Liver (tissue), 8 donors: ENCODE measurements at regions not wholly inside any gene's neighbourhood (a gene's known extent, or its start where the extent isn't known, plus 50 kb on each side); places are given as distances from the start of the nearest gene placed in this dataset.

Experiments
- DNase-seq: peaks from one replicate; pipeline ENCODE4 v3.0.0-alpha.2; 2017; ENCODE audit warnings: low spot score
- H3K27ac ChIP-seq, 2 donors: one replicate each; pipeline ENCODE4 v1.7.0; 2013; ENCODE audit warnings: inconsistent platforms in 2 of 2, low read length in 2 of 2, control low read depth in 1 of 2, low read depth in 1 of 2, mild to moderate bottlenecking in 1 of 2
- H3K27me3 ChIP-seq, 4 donors: one replicate each; pipeline versions ENCODE4 v1.6.1 to v1.7.0; 2013; ENCODE audit warnings: low read length in 3 of 4, inconsistent platforms in 1 of 4, mild to moderate bottlenecking in 1 of 4, moderate library complexity in 1 of 4; ENCODE audit not compliant: control insufficient read depth in 4 of 4, insufficient read depth in 4 of 4
- H3K36me3 ChIP-seq, 4 donors: one replicate each; pipeline versions ENCODE4 v1.6.1 to v1.7.0; 2013; ENCODE audit warnings: low read length in 3 of 4, mild to moderate bottlenecking in 3 of 4, low read depth in 1 of 4, moderate library complexity in 1 of 4; ENCODE audit not compliant: control insufficient read depth in 4 of 4, insufficient read depth in 3 of 4
- H3K4me1 ChIP-seq, 4 donors: one replicate each; pipeline versions ENCODE4 v1.6.1 to v1.7.0; 2013; ENCODE audit warnings: low read length in 3 of 4, mild to moderate bottlenecking in 3 of 4, moderate library complexity in 1 of 4; ENCODE audit not compliant: control insufficient read depth in 4 of 4, insufficient read depth in 4 of 4
- H3K4me3 ChIP-seq, 3 donors: one replicate each; pipeline versions ENCODE4 v1.6.1 to v1.7.0; 2013; ENCODE audit warnings: low read length in 3 of 3, control low read depth in 1 of 3, low read depth in 1 of 3, mild to moderate bottlenecking in 1 of 3
- H3K9ac ChIP-seq, 2 donors: one replicate each; pipeline ENCODE4 v1.7.0; 2013; ENCODE audit warnings: low read length in 2 of 2, mild to moderate bottlenecking in 2 of 2, moderate library complexity in 2 of 2, control low read depth in 1 of 2, low read depth in 1 of 2
- H3K9me3 ChIP-seq, 4 donors: one replicate each; pipeline versions ENCODE4 v1.6.1 to v1.7.0; 2013; ENCODE audit warnings: low read length in 3 of 4; ENCODE audit not compliant: control insufficient read depth in 4 of 4
- EGR1 ChIP-seq, 2 donors: IDR thresholded peaks; 2 replicates each; pipeline ENCODE4 v1.6.1; 2016 to 2018; ENCODE audit warnings: antibody characterized with exemption in 2 of 2, low read depth in 2 of 2
- FOXA1 ChIP-seq: IDR thresholded peaks from 2 replicates; pipeline ENCODE4 v1.6.1; 2016; ENCODE audit warnings: antibody characterized with exemption
- FOXA2 ChIP-seq: IDR thresholded peaks from 2 replicates; pipeline ENCODE4 v1.6.1; 2016; ENCODE audit warnings: antibody characterized with exemption
- HNF4A ChIP-seq, 2 donors: conservative IDR thresholded peaks; 2 replicates each; pipeline ENCODE4 v1.6.1; 2016; ENCODE audit warnings: antibody characterized with exemption in 2 of 2, mild to moderate bottlenecking in 2 of 2
- HNF4G ChIP-seq: IDR thresholded peaks from 2 replicates; pipeline ENCODE4 v1.6.1; 2016; ENCODE audit warnings: antibody characterized with exemption
- JUND ChIP-seq, 2 donors: IDR thresholded peaks; 2 replicates each; pipeline ENCODE4 v1.6.1; 2016; ENCODE audit warnings: antibody characterized with exemption in 2 of 2
- RAD21 ChIP-seq, 2 donors: IDR thresholded peaks; 2 replicates each; pipeline ENCODE4 v1.6.1; 2016; ENCODE audit warnings: antibody characterized with exemption in 2 of 2, mild to moderate bottlenecking in 2 of 2
- RXRA ChIP-seq, 2 donors: IDR thresholded peaks; 2 replicates each; pipeline ENCODE4 v1.6.1; 2017 to 2018; ENCODE audit warnings: antibody characterized with exemption in 2 of 2, mild to moderate bottlenecking in 1 of 2
- SP1 ChIP-seq: IDR thresholded peaks from 2 replicates; pipeline ENCODE4 v1.6.1; 2018; ENCODE audit warnings: antibody characterized with exemption, mild to moderate bottlenecking
- YY1 ChIP-seq: IDR thresholded peaks from 2 replicates; pipeline ENCODE4 v1.6.1; 2016; ENCODE audit warnings: antibody characterized with exemption, mild to moderate bottlenecking
- WGBS: extraction: QIAGEN DNeasy Blood & Tissue Kit; methylation state at CpG from one replicate; pipeline ENCODE4 v1.1.7; 2013; 5-methylcytosine and 5-hydroxymethylcytosine counted together
- TF ChIP-seq, protein P1 (sequence below): IDR thresholded peaks from 2 replicates; pipeline ENCODE4 v1.6.1; 2016; ENCODE audit warnings: antibody characterized with exemption, mild to moderate bottlenecking
- TF ChIP-seq, protein P2 (sequence below): fragments of 150-350 bp; IDR thresholded peaks from 2 replicates; pipeline ENCODE4 v1.5.1; 2017; ENCODE audit warnings: improper control_type of control experiment, low read depth, low read length; ENCODE audit not compliant: missing input control
- TF ChIP-seq, protein P3 (sequence below): IDR thresholded peaks from 2 replicates; pipeline ENCODE4 v1.6.1; 2016; ENCODE audit warnings: antibody characterized with exemption
- TF ChIP-seq, protein P4 (sequence below): IDR thresholded peaks from 2 replicates; pipeline ENCODE4 v1.6.1; 2016; ENCODE audit warnings: antibody characterized with exemption
- TF ChIP-seq, protein P5 (sequence below): IDR thresholded peaks from 2 replicates; pipeline ENCODE4 v1.6.1; 2016; ENCODE audit warnings: antibody characterized with exemption
- donor health status: healthy.
- donor health status: healthy.
- donor health status: healthy.
- donor health status: healthy.
- donor health status: healthy.

DNA sequence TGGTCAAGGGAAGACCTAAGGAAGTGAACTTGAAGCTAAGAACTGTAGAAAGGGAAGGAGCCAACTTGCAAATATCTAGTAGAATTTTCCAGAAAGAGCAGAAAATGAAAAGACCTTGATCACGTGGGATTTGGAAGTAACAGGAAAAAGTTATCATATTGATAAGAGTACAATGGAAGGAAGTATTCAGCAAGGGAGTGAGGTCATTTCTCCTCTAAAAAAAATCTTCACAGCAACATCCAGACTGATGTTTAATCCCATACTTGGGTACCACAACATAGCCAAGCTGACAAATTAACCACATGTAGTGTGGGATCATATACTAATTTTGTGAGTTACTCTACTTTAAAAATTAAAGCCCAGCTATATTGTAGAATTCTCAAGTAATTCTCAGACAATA lies 207.0 kb upstream of the CXCL12 start (continued):
- TF ChIP-seq, protein P1, sequence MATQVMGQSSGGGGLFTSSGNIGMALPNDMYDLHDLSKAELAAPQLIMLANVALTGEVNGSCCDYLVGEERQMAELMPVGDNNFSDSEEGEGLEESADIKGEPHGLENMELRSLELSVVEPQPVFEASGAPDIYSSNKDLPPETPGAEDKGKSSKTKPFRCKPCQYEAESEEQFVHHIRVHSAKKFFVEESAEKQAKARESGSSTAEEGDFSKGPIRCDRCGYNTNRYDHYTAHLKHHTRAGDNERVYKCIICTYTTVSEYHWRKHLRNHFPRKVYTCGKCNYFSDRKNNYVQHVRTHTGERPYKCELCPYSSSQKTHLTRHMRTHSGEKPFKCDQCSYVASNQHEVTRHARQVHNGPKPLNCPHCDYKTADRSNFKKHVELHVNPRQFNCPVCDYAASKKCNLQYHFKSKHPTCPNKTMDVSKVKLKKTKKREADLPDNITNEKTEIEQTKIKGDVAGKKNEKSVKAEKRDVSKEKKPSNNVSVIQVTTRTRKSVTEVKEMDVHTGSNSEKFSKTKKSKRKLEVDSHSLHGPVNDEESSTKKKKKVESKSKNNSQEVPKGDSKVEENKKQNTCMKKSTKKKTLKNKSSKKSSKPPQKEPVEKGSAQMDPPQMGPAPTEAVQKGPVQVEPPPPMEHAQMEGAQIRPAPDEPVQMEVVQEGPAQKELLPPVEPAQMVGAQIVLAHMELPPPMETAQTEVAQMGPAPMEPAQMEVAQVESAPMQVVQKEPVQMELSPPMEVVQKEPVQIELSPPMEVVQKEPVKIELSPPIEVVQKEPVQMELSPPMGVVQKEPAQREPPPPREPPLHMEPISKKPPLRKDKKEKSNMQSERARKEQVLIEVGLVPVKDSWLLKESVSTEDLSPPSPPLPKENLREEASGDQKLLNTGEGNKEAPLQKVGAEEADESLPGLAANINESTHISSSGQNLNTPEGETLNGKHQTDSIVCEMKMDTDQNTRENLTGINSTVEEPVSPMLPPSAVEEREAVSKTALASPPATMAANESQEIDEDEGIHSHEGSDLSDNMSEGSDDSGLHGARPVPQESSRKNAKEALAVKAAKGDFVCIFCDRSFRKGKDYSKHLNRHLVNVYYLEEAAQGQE: no peak

DNA sequence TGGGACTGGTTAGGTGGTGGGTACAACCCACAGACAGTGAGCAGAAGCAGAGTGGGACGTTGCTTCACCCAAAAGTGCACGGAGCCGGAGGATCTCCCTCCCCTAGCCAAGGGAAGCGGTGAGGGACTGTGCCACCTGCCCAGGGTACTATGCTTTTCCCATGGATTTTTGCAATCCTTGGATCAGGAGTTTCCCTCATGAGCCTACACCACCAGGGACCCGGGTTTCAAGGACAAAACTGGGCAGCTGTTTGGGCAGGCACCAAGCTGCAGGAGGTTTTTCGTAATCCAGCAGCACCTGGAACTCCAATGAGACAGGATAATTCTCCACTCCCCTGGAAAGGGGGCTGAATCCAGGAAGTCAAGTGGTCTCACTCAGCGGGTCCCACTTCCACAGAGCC lies 209.1 kb upstream of the CXCL12 start:
- 58% methylated on average over 7 of the region's 7 CpGs for WGBS
- no peaks in the 10 kb centered on the region for H3K4me1 ChIP-seq
- no peak overlapping the region for H3K4me3 ChIP-seq
- DNase-seq: no peak
- no peak overlapping the region for H3K27ac ChIP-seq
- H3K9ac ChIP-seq: no peak overlapping the region
- H3K9me3 ChIP-seq: no peaks in the 10 kb centered on the region
- no peaks in the 10 kb centered on the region for H3K36me3 ChIP-seq
- TF ChIP-seq FOXA2 (no peak), RAD21 (IDR thresholded peaks at IDR 0.05) (no peak), RXRA (IDR thresholded peaks at IDR 0.05) (no peak)
- TF ChIP-seq, protein P1: no peak
- TF ChIP-seq, protein P2, sequence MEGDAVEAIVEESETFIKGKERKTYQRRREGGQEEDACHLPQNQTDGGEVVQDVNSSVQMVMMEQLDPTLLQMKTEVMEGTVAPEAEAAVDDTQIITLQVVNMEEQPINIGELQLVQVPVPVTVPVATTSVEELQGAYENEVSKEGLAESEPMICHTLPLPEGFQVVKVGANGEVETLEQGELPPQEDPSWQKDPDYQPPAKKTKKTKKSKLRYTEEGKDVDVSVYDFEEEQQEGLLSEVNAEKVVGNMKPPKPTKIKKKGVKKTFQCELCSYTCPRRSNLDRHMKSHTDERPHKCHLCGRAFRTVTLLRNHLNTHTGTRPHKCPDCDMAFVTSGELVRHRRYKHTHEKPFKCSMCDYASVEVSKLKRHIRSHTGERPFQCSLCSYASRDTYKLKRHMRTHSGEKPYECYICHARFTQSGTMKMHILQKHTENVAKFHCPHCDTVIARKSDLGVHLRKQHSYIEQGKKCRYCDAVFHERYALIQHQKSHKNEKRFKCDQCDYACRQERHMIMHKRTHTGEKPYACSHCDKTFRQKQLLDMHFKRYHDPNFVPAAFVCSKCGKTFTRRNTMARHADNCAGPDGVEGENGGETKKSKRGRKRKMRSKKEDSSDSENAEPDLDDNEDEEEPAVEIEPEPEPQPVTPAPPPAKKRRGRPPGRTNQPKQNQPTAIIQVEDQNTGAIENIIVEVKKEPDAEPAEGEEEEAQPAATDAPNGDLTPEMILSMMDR: no peak
- TF ChIP-seq, protein P3, sequence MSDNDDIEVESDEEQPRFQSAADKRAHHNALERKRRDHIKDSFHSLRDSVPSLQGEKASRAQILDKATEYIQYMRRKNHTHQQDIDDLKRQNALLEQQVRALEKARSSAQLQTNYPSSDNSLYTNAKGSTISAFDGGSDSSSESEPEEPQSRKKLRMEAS: no peak
- H3K27me3 ChIP-seq: no peaks in the 10 kb centered on the region

DNA sequence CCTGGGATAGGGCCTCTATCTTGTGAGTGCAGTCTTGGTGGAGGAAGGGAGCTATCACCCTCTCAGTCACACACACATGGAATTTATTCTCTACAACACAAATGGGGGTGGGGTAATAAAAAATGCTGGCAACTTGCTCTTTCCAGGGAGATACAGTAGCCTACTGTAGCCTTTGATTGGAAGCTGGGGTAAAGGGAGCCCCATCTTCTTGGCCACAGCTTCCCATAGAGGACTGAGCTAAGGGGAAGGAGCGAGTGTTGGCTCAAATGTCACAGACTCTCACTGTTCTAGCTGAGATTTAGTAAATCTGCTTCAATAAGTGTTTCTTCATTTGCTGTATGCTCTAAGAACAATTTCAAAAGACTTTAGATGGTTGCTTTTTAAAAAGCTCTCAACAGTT lies 222.2 kb upstream of the CXCL12 start:
- H3K36me3 ChIP-seq: no peaks in the 10 kb centered on the region
- WGBS: 76% methylated on average over 1 of the region's 1 CpG
- no peak overlapping the region for H3K9ac ChIP-seq
- TF ChIP-seq, protein P3: no peak
- TF ChIP-seq JUND (IDR thresholded peaks at IDR 0.05): no peak
- TF ChIP-seq EGR1 (IDR thresholded peaks at IDR 0.05; ENCODE audit: low read depth in 2 of 2): no peak
- TF ChIP-seq, protein P4, sequence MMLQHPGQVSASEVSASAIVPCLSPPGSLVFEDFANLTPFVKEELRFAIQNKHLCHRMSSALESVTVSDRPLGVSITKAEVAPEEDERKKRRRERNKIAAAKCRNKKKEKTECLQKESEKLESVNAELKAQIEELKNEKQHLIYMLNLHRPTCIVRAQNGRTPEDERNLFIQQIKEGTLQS: no peak
- TF ChIP-seq HNF4A (conservative IDR thresholded peaks at IDR 0.05): no peak
- no peak for TF ChIP-seq HNF4G
- TF ChIP-seq, protein P5, sequence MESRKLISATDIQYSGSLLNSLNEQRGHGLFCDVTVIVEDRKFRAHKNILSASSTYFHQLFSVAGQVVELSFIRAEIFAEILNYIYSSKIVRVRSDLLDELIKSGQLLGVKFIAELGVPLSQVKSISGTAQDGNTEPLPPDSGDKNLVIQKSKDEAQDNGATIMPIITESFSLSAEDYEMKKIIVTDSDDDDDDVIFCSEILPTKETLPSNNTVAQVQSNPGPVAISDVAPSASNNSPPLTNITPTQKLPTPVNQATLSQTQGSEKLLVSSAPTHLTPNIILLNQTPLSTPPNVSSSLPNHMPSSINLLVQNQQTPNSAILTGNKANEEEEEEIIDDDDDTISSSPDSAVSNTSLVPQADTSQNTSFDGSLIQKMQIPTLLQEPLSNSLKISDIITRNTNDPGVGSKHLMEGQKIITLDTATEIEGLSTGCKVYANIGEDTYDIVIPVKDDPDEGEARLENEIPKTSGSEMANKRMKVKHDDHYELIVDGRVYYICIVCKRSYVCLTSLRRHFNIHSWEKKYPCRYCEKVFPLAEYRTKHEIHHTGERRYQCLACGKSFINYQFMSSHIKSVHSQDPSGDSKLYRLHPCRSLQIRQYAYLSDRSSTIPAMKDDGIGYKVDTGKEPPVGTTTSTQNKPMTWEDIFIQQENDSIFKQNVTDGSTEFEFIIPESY: no peak
- no peak for TF ChIP-seq YY1
- no peak for TF ChIP-seq FOXA2
- TF ChIP-seq SP1: no peak
- no peak for TF ChIP-seq FOXA1
- no peaks in the 10 kb centered on the region for H3K4me1 ChIP-seq
- H3K27ac ChIP-seq: no peak overlapping the region
- DNase-seq: no peak
- no peak overlapping the region for H3K4me3 ChIP-seq
- H3K9me3 ChIP-seq: no peaks in the 10 kb centered on the region
- H3K27me3 ChIP-seq: peaks cover 0 to 8% (median 0%) of the 10 kb centered on the region in 4 donors
